Activated CD8-positive, alpha-beta memory T cell treated with anti-CD3 and anti-CD28 coated beads for 48 hours (primary cell): ENCODE measurements at regions not wholly inside any gene's neighbourhood (a gene's known extent, or its start where the extent isn't known, plus 50 kb on each side); places are given as distances from the start of the nearest gene placed in this dataset.
A peak's percentile ranks its signal among the peaks of the same experiment; 100 is the strongest.
"Not testable (repeated sequence)": the region's sequence is repeated elsewhere in the genome, so short reads cannot be mapped to it uniquely, and the experiment has no call there.

Source experiments
- DNase-seq, 3 experiments: peaks; one replicate each; pipeline ENCODE4 v3.0.0-alpha.2; 2020; ENCODE audit warnings: low read depth in 2 of 3, low spot score in 2 of 3

- DNase-seq: no peak
These were observed 52.2 kb upstream of the C10orf90 start for GRCh38 chr10:126722726-126723125.

- no peak for DNase-seq
These were observed 52.7 kb upstream of the C10orf90 start for GRCh38 chr10:126723226-126723625.

GRCh38 chr10:126729314-126729870 lies 58.9 kb upstream of the C10orf90 start:
- DNase-seq: no peak

GRCh38 chr10:126730856-126731609 lies 60.5 kb upstream of the C10orf90 start:
- no peak for DNase-seq

GRCh38 chr10:126731610-126731990 lies 61.1 kb upstream of the C10orf90 start:
- DNase-seq: no peak

GRCh38 chr10:126732308-126732707 lies 61.8 kb upstream of the C10orf90 start:
- DNase-seq: no peak

- no peak for DNase-seq
These were observed 62.4 kb upstream of the C10orf90 start for GRCh38 chr10:126732868-126733267.

- no peak for DNase-seq
These were observed 63.5 kb upstream of the C10orf90 start for GRCh38 chr10:126734015-126734414.

- DNase-seq: no peak
These were observed 64.5 kb upstream of the C10orf90 start for GRCh38 chr10:126734967-126735366.

- no peak for DNase-seq
These were observed 65.6 kb upstream of the C10orf90 start for GRCh38 chr10:126736142-126736541.

- DNase-seq: no peak
These were observed 66.2 kb upstream of the C10orf90 start for GRCh38 chr10:126736727-126737126.

GRCh38 chr10:126738001-126738400 lies 67.5 kb upstream of the C10orf90 start:
- no peak for DNase-seq

- no peak for DNase-seq
These were observed 74.1 kb upstream of the C10orf90 start for GRCh38 chr10:126744571-126744970.

GRCh38 chr10:126749015-126749655 lies 78.6 kb upstream of the C10orf90 start:
- DNase-seq: peak in 2 of 3 experiments; percentile 3 to 10

GRCh38 chr10:126754966-126755365 lies 84.5 kb upstream of the C10orf90 start:
- DNase-seq: no peak

GRCh38 chr10:126758867-126759266 lies 88.4 kb upstream of the C10orf90 start:
- no peak for DNase-seq

- DNase-seq: no peak
These were observed 89.0 kb upstream of the C10orf90 start for GRCh38 chr10:126759531-126759930.

GRCh38 chr10:126766646-126767045 lies 96.2 kb upstream of the C10orf90 start:
- not testable (repeated sequence) for DNase-seq

GRCh38 chr10:126770809-126771208 lies 100.3 kb upstream of the C10orf90 start:
- DNase-seq: no peak

GRCh38 chr10:126776168-126776567 lies 105.7 kb upstream of the C10orf90 start:
- DNase-seq: no peak

- no peak for DNase-seq
These were observed 107.2 kb upstream of the C10orf90 start for GRCh38 chr10:126777714-126778113.

GRCh38 chr10:126781450-126782216 lies 111.1 kb upstream of the C10orf90 start:
- DNase-seq: no peak
